ENCODE measurements at regions not wholly inside any gene's neighbourhood (a gene's known extent, or its start where the extent isn't known, plus 50 kb on each side); places are given as distances from the start of the nearest gene placed in this dataset.

DNA sequence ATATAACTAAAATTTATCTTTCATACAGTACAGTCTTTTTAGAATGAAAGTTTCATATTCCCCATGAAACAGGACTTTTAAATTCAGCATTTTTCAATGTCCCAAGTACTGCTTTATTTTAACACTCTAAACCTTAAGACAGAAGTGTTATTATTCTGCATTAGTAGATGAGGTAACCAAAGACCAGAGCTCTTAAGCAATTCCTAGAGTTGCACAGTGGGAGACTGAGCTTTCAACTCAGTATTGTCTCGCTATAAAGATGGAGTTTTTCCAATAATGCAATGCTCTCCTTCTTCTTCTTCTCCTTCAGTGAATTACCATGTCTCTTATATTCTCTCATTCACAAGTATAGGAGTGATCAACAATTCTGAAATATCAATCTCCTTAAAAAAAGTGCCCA is 479.7 kb downstream of the CETN3 start:
- Histone ChIP-seq H3K36me3 (ENCODE audit: control insufficient read depth, insufficient read depth, low read length) (no peaks in the 10 kb centered on the region), H3K14ac (replicated peaks; ENCODE audit: low read depth, low read length) (no peak overlapping the region), H2BK120ac (ENCODE audit: low read depth, low read length) (no peak overlapping the region), H3K4me2 (ENCODE audit: low read depth, low read length) (no peak overlapping the region), H4K91ac (ENCODE audit: insufficient read depth, low read depth, low read length) (no peak overlapping the region), H3K18ac (ENCODE audit: low read depth, low read length) (no peak overlapping the region), H3K4ac (ENCODE audit: low read depth, low read length) (no peak overlapping the region), H4K5ac (ENCODE audit: low read depth, low read length) (no peak overlapping the region), H3K23ac (ENCODE audit: low read depth, low read length) (no peak overlapping the region), H3K4me3 (ENCODE audit: insufficient read depth, low read depth, low read length) (no peak overlapping the region), H2AK5ac (ENCODE audit: low read depth, low read length) (no peak overlapping the region), H3K4me1 (ENCODE audit: control insufficient read depth, insufficient read depth, low read length) (no peaks in the 10 kb centered on the region), H3K27ac (ENCODE audit: insufficient read depth, low read length) (no peak overlapping the region), H4K8ac (ENCODE audit: low read depth in 2 of 2, low read length in 2 of 2) (no peak overlapping the region), H4K20me1 (ENCODE audit: insufficient read depth, low read length) (no peaks in the 10 kb centered on the region), H2BK20ac (ENCODE audit: low read depth, low read length) (no peak overlapping the region), H2BK5ac (ENCODE audit: low read depth, low read length, poor library complexity, severe bottlenecking) (no peak overlapping the region), H2AK9ac (replicated peaks; ENCODE audit: low read depth, low read length, poor library complexity) (no peak overlapping the region), H2BK15ac (ENCODE audit: low read depth, low read length) (no peak overlapping the region), H3K9ac (ENCODE audit: low read depth, low read length) (no peak overlapping the region), H2AFZ (replicated peaks; ENCODE audit: low read length, poor library complexity) (no peak overlapping the region), H3K27me3 (ENCODE audit: control insufficient read depth, insufficient read depth, low read length) (no peaks in the 10 kb centered on the region), H3K79me1 (ENCODE audit: low read depth in 1 of 2, low read length in 2 of 2) (no peaks in the 10 kb centered on the region), H3K56ac (ENCODE audit: extremely low read depth, insufficient read depth, low read length) (no peak overlapping the region), H3K9me3 (ENCODE audit: control insufficient read depth, insufficient read depth, low read length) (no peaks in the 10 kb centered on the region), H3K9me1 (ENCODE audit: insufficient read depth, low read length) (no peaks in the 10 kb centered on the region)
- DNase-seq (no peak), ATAC-seq (ENCODE audit: low read depth) (no peak)
- dilution Hi-C loops (cut with HindIII; ENCODE audit: low sequenced_read_pairs, unreplicated experiment): no loop called here
- POLR2A ChIA-PET (ENCODE audit: unreplicated experiment): no interaction called here
- WGBS, 2 experiments (ENCODE audit: extremely low coverage in 2 of 2, insufficient read length in 1 of 2): no CpG with 5 or more reads among the region's 1 CpG
- BruUV-seq (replicated peaks): no TSS peak
- CTCF ChIA-PET: no interaction called here
- in situ Hi-C loops (cut with MboI; ENCODE audit: low sequenced_read_pairs): no loop called here
- intact Hi-C loops (cut with micrococcal nuclease): no loop called here
- TF ChIP-seq RCOR1 (IDR thresholded peaks at IDR 0.05; ENCODE audit: insufficient replicate concordance, low read length) (no peak), SMC3 (IDR thresholded peaks at IDR 0.05; ENCODE audit: low read depth, low read length) (no peak), RFX5 (IDR thresholded peaks at IDR 0.05; ENCODE audit: low read depth, low read length) (no peak)
- TF ChIP-seq, protein P1, sequence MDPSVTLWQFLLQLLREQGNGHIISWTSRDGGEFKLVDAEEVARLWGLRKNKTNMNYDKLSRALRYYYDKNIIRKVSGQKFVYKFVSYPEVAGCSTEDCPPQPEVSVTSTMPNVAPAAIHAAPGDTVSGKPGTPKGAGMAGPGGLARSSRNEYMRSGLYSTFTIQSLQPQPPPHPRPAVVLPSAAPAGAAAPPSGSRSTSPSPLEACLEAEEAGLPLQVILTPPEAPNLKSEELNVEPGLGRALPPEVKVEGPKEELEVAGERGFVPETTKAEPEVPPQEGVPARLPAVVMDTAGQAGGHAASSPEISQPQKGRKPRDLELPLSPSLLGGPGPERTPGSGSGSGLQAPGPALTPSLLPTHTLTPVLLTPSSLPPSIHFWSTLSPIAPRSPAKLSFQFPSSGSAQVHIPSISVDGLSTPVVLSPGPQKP (IDR thresholded peaks at IDR 0.05; ENCODE audit: borderline replicate concordance, low read depth, low read length): no peak
